ENCODE measurements at regions not wholly inside any gene's neighbourhood (a gene's known extent, or its start where the extent isn't known, plus 50 kb on each side); places are given as distances from the start of the nearest gene placed in this dataset.

DNA sequence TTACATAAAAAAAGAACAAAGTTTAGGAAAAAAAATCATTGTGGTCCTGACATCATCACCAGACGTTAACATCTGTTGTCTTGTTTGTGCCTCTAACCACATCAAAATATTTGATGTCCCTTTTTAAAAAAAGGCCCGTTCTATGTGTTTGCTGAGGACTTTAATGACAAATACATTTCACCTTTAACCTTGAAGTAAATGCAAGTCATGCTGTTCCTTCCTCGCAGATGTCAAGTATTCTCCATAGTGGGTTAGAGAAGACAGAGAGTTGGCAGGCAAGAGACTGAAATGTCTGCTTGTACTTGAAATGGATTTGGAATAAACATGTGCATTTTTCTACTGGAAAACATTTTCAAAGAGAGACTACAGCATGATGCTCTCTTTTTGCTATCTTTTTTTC is 134.9 kb downstream of the FGF9 start:
- WGBS (ENCODE audit: insufficient coverage, low coverage, missing lambda C conversion rate): 0% methylated on average over 3 of the region's 3 CpGs
- H3K9me3 ChIP-seq (replicated peaks; ENCODE audit: control insufficient read depth, insufficient read depth, low read depth, low read length): no peaks in the 10 kb centered on the region
- no peaks in the 10 kb centered on the region for H3K9me1 ChIP-seq (ENCODE audit: control insufficient read depth, insufficient read depth, low read length)
- H3K4me3 ChIP-seq: no peak overlapping the region
- H3K36me3 ChIP-seq (ENCODE audit: control insufficient read depth, insufficient read depth, low read length): no peaks in the 10 kb centered on the region
- no peak overlapping the region for H2AFZ ChIP-seq (ENCODE audit: low read depth, low read length)
- no peak overlapping the region for H3K4me2 ChIP-seq (ENCODE audit: insufficient read depth, low read length)
- H3K27ac ChIP-seq (ENCODE audit: extremely low read depth, low read depth, low read length): no peak overlapping the region
- in situ Hi-C loops (cut with MboI): no loop called here
- FAIRE-seq (no peak), ATAC-seq (no peak), DNase-seq (ENCODE audit: extremely low read depth in 1 of 4, low spot score in 3 of 4) (no peak)
- H4K20me1 ChIP-seq (replicated peaks; ENCODE audit: control insufficient read depth, insufficient read depth, low read length): no peaks in the 10 kb centered on the region
- ChIA-PET CTCF (ENCODE audit: low intra/inter-chr PET ratio) (no interaction called here), POLR2A (no interaction called here)
- no peaks in the 10 kb centered on the region for H3K4me1 ChIP-seq (replicated peaks in 1 of 2; ENCODE audit: control insufficient read depth in 2 of 2, insufficient read depth in 2 of 2, low read length in 2 of 2)
- no peaks in the 10 kb centered on the region for H3K79me2 ChIP-seq (ENCODE audit: control insufficient read depth, insufficient read depth, low read length)
- BruUV-seq (replicated peaks): no TSS peak
- TF ChIP-seq SNIP1 (IDR thresholded peaks at IDR 0.05; ENCODE audit: low read depth) (no peak), MAFG (tag; conservative IDR thresholded peaks at IDR 0.05) (0 out of 2 replicates have a peak, but pooled peaks have one; percentile 16)
- intact Hi-C loops (cut with micrococcal nuclease): no loop called here
- H3K27me3 ChIP-seq (ENCODE audit: control insufficient read depth in 2 of 2, insufficient read depth in 2 of 2, low read length in 2 of 2): no peaks in the 10 kb centered on the region
- H3K9ac ChIP-seq (ENCODE audit: insufficient read depth in 1 of 2, low read depth in 2 of 2, low read length in 2 of 2): no peak overlapping the region

DNA sequence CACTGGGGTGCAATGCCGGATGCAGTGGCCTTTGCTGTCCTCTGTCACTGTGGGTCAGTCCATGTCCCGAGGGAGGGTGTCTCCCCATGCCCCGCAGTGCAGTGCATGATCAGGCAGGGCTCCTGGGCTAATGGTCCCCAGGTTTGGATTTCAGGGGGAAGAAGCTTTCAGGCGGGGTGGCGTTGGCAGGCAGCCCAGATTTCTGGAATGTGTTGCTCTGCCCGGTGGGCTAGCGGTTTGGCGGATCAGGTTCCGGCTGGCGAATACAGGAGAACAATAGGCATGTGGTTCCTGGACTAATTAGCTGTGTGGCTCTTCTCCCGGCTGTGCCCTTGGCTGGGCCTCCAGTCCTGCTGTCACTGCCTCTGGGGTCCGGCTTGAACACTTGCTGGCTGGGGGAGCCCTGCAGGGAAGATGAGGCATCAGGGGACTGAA is 141.3 kb downstream of the FGF9 start:
- ATAC-seq: no peak
- CTCF ChIA-PET (ENCODE audit: low intra/inter-chr PET ratio): no interaction called here
- Histone ChIP-seq H3K9me1 (ENCODE audit: control insufficient read depth, insufficient read depth, low read length) (no peaks in the 10 kb centered on the region), H2AFZ (ENCODE audit: low read depth, low read length) (no peak overlapping the region), H3K4me3 (no peak overlapping the region), H3K4me2 (ENCODE audit: insufficient read depth, low read length) (no peak overlapping the region), H3K4me1 (replicated peaks in 1 of 2; ENCODE audit: control insufficient read depth in 2 of 2, insufficient read depth in 2 of 2, low read length in 2 of 2) (no peaks in the 10 kb centered on the region), H3K9ac (ENCODE audit: insufficient read depth in 1 of 2, low read depth in 2 of 2, low read length in 2 of 2) (no peak overlapping the region), H3K27me3 (ENCODE audit: control insufficient read depth in 2 of 2, insufficient read depth in 2 of 2, low read length in 2 of 2) (peaks cover 0 to 4% of the 10 kb centered on the region in 2 experiments; a peak in 1 of 5 replicates), H3K79me2 (ENCODE audit: control insufficient read depth, insufficient read depth, low read length) (no peaks in the 10 kb centered on the region), H3K9me3 (replicated peaks; ENCODE audit: control insufficient read depth, insufficient read depth, low read depth, low read length) (no peaks in the 10 kb centered on the region), H3K27ac (ENCODE audit: extremely low read depth, low read depth, low read length) (no peak overlapping the region), H4K20me1 (replicated peaks; ENCODE audit: control insufficient read depth, insufficient read depth, low read length) (no peaks in the 10 kb centered on the region), H3K36me3 (ENCODE audit: control insufficient read depth, insufficient read depth, low read length) (no peaks in the 10 kb centered on the region)
- FAIRE-seq: no peak
- intact Hi-C loops (cut with micrococcal nuclease) (no loop called here), in situ Hi-C loops (cut with MboI) (no loop called here)
- BruUV-seq (replicated peaks): no TSS peak
- 0% methylated on average over 11 of the region's 12 CpGs for WGBS (ENCODE audit: insufficient coverage, low coverage, missing lambda C conversion rate)
- TF ChIP-seq ZNF507 (tag; conservative IDR thresholded peaks at IDR 0.05) (no peak), ESRRA (IDR thresholded peaks at IDR 0.05; ENCODE audit: borderline replicate concordance, low read depth) (no peak), GTF2A2 (tag; IDR thresholded peaks at IDR 0.05) (no peak), MEF2D (tag; conservative IDR thresholded peaks at IDR 0.05; ENCODE audit: low read depth) (no peak), ZEB2 (IDR thresholded peaks at IDR 0.05) (no peak)
- TF ChIP-seq, protein P1, sequence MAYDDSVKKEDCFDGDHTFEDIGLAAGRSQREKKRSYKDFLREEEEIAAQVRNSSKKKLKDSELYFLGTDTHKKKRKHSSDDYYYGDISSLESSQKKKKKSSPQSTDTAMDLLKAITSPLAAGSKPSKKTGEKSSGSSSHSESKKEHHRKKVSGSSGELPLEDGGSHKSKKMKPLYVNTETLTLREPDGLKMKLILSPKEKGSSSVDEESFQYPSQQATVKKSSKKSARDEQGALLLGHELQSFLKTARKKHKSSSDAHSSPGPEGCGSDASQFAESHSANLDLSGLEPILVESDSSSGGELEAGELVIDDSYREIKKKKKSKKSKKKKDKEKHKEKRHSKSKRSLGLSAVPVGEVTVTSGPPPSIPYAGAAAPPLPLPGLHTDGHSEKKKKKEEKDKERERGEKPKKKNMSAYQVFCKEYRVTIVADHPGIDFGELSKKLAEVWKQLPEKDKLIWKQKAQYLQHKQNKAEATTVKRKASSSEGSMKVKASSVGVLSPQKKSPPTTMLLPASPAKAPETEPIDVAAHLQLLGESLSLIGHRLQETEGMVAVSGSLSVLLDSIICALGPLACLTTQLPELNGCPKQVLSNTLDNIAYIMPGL (CRISPR knock-in tag; IDR thresholded peaks at IDR 0.05): no peak
- TF ChIP-seq, protein P2, sequence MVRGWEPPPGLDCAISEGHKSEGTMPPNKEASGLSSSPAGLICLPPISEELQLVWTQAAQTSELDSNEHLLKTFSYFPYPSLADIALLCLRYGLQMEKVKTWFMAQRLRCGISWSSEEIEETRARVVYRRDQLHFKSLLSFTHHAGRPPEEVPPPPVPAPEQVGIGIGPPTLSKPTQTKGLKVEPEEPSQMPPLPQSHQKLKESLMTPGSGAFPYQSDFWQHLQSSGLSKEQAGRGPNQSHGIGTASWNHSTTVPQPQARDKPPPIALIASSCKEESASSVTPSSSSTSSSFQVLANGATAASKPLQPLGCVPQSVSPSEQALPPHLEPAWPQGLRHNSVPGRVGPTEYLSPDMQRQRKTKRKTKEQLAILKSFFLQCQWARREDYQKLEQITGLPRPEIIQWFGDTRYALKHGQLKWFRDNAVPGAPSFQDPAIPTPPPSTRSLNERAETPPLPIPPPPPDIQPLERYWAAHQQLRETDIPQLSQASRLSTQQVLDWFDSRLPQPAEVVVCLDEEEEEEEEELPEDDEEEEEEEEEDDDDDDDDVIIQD (CRISPR knock-in tag; IDR thresholded peaks at IDR 0.05): no peak
- no peak for DNase-seq (ENCODE audit: extremely low read depth in 1 of 4, low spot score in 3 of 4)
- POLR2A ChIA-PET: no interaction called here
